Endothelial cell (in vitro differentiated cells): ENCODE measurements at regions not wholly inside any gene's neighbourhood (a gene's known extent, or its start where the extent isn't known, plus 50 kb on each side); places are given as distances from the start of the nearest gene placed in this dataset.

Source experiments
- DNase-seq: peaks from one replicate; pipeline ENCODE4 v3.0.0; 2021; ENCODE audit warnings: low spot score
- H3K27ac Mint-ChIP-seq: one replicate; pipeline ENCODE4 v1.8.0; 2021; ENCODE audit warnings: mixed read lengths, inconsistent platforms; ENCODE audit not compliant: unreplicated experiment
- H3K27me3 Mint-ChIP-seq: one replicate; pipeline ENCODE4 v1.8.0; 2021; ENCODE audit warnings: mild to moderate bottlenecking, moderate library complexity, mixed read lengths, inconsistent platforms; ENCODE audit not compliant: unreplicated experiment
- H3K36me3 Mint-ChIP-seq: one replicate; pipeline ENCODE4 v1.8.0; 2021; ENCODE audit warnings: mild to moderate bottlenecking, low read depth, mixed read lengths, inconsistent platforms; ENCODE audit not compliant: unreplicated experiment
- H3K4me1 Mint-ChIP-seq: one replicate; pipeline ENCODE4 v1.8.0; 2021; ENCODE audit warnings: mild to moderate bottlenecking, mixed read lengths, inconsistent platforms; ENCODE audit not compliant: unreplicated experiment
- H3K4me3 Mint-ChIP-seq: one replicate; pipeline ENCODE4 v1.8.0; 2021; ENCODE audit warnings: mild to moderate bottlenecking, mixed read lengths, inconsistent platforms; ENCODE audit not compliant: unreplicated experiment
- H3K9me3 Mint-ChIP-seq: one replicate; pipeline ENCODE4 v1.8.0; 2021; ENCODE audit warnings: mixed read lengths, inconsistent platforms; ENCODE audit not compliant: unreplicated experiment
- CTCF ChIP-seq: fragments of 200-600 bp; sonication (generic); IDR thresholded peaks from one replicate; pipeline ENCODE4 v1.5.0; 2021; ENCODE audit warnings: antibody characterized with exemption; ENCODE audit not compliant: unreplicated experiment

DNA sequence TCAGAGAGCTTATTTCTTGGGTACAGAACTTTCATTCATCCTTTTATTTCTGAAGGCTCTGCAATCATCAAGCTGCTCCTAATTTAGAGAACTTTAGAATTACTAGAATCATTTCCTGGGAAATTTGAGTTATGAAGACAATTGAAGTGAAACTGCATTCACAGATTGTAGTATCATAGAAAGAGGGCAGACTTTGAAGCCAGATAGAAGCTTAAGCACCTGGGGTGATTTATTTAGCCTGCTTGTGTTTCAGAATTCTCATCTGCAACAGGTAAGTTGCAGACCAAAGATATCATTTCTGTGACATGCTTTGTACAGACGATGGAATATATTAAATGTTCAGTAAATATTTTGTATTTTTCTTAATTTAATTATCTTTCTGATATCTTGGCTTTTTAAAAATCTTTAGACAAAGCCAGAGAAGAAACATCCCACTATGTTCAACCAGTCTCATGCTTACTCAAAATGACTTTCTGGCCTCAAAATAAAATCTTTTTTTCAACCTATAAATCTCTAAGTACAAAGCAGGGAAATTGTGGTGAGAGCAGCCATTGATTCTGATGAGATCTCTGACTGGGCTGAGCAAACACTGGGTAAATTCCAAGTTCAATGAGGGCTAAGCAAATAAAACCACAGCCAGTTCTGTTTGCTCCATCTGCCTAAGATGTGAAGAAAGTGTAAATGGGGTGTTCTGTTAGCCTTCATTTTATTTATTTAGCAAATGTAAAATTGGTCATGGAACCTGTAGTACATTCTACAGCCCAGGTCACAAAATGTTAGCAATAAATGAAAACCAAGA, 264.7 kb upstream of the CCNG1 start:
- Mint-ChIP-seq H3K9me3 (no peaks in the 10 kb centered on the region), H3K27me3 (no peaks in the 10 kb centered on the region), H3K4me3 (no peak overlapping the region), H3K27ac (no peak overlapping the region), H3K4me1 (no peaks in the 10 kb centered on the region), H3K36me3 (no peaks in the 10 kb centered on the region)
- no peak for DNase-seq
- TF ChIP-seq CTCF = no peak

DNA sequence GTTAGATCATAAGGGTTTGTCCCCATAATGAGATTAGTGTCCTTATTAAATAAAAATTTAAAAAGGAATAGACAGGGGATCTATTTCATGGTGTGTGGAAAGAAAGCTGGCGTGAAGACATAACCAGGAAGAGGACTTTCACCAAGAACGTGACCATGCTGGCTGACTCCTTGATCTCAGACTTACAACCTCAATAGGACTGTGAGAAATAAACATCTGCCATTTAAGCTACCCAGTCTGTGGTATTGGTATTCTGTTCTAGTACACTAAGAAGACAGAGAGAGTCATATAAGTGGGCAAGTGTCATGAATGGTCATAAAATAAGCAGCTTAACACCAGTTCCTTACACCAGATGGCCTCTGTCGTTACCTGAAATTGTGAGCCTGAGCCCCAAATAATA, 259.4 kb upstream of the CCNG1 start:
- Mint-ChIP-seq H3K9me3 (no peaks in the 10 kb centered on the region), H3K27me3 (no peaks in the 10 kb centered on the region), H3K36me3 (no peaks in the 10 kb centered on the region), H3K4me1 (no peaks in the 10 kb centered on the region), H3K4me3 (no peak overlapping the region), H3K27ac (no peak overlapping the region)
- no peak for TF ChIP-seq CTCF
- no peak for DNase-seq

GRCh38 chr5:163185315-163185714, 252.1 kb upstream of the CCNG1 start:
- Mint-ChIP-seq H3K27me3 (no peaks in the 10 kb centered on the region), H3K36me3 (no peaks in the 10 kb centered on the region), H3K4me1 (no peaks in the 10 kb centered on the region), H3K9me3 (no peaks in the 10 kb centered on the region), H3K4me3 (no peak overlapping the region), H3K27ac (no peak overlapping the region)
- TF ChIP-seq CTCF = no peak
- no peak for DNase-seq

DNA sequence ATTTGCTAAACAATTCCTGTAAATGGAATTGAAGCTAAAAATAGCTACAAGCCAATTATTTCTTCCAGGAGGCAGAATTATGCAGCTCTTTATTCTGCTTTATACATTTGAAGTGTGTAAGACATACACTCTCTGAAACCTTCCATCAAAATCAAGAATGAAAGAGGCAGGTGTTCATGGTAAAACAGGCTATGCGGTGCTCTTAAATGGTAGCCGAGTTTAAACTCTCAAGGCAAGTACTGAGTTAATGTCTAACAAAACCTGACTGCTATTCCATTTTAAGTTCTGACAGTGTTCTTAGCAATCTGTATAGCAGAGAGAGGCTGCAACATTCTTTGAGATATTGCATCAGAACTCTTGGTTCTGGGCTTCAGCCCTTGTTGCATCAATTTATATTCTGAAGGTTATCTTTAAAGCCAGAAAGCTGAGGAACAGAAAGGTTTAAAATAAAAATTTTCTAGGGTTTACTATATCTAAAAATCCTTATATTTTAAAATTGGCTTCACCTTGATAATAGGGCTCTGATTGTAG, 248.3 kb upstream of the CCNG1 start:
- H3K9me3 Mint-ChIP-seq = no peaks in the 10 kb centered on the region
- no peak for DNase-seq
- H3K27ac Mint-ChIP-seq = no peak overlapping the region
- H3K27me3 Mint-ChIP-seq = no peaks in the 10 kb centered on the region
- no peaks in the 10 kb centered on the region for H3K36me3 Mint-ChIP-seq
- no peak for TF ChIP-seq CTCF
- H3K4me3 Mint-ChIP-seq = no peak overlapping the region
- no peaks in the 10 kb centered on the region for H3K4me1 Mint-ChIP-seq

DNA sequence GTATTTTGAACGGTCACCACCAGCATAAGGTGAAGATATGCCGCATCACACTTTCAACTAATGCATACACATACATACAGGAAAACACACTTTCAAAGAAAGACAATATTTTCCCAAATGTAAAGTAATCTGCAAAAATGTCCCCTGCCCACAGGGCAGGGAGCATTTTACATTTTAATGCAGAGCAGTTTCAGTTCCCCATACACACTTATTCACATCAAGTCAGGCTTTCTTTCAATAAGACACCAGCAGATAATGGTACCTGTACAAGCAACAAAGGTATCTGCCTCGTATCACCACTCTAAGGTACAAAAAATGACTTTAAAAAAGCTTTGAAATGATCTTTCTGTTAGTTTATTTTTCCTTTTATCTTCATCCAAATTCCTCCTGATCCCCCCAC, 247.1 kb upstream of the CCNG1 start:
- Mint-ChIP-seq H3K27ac (no peak overlapping the region), H3K4me3 (no peak overlapping the region), H3K9me3 (no peaks in the 10 kb centered on the region), H3K4me1 (no peaks in the 10 kb centered on the region), H3K36me3 (no peaks in the 10 kb centered on the region), H3K27me3 (no peaks in the 10 kb centered on the region)
- no peak for DNase-seq
- TF ChIP-seq CTCF = no peak
